Body of pancreas (tissue), 4 donors: ENCODE measurements at regions not wholly inside any gene's neighbourhood (a gene's known extent, or its start where the extent isn't known, plus 50 kb on each side); places are given as distances from the start of the nearest gene placed in this dataset.

Experiments used
- ATAC-seq: fragments of 150-250 bp; one replicate; pipeline ENCODE4 v1.9.1; 2016
- DNase-seq, 4 donors: peaks; one replicate each; pipeline ENCODE4 v3.0.0-alpha.2; 2019
- H3K27ac ChIP-seq, 4 donors: fragments of 200-600 bp; sonication (generic); 1 replicate in 3 of 4; 2 replicates in 1 of 4; pipeline versions ENCODE4 v1.5.1 to v1.6.1; 2016 to 2019; ENCODE audit warnings: mild to moderate bottlenecking in 1 of 4, mixed read lengths in 1 of 4, moderate library complexity in 1 of 4
- H3K27me3 ChIP-seq, 2 donors: fragments of 200-600 bp; sonication (generic); one replicate each; pipeline ENCODE4 v1.6.0; 2016; ENCODE audit warnings: mild to moderate bottlenecking in 1 of 2
- H3K36me3 ChIP-seq, 2 donors: fragments of 200-600 bp; sonication (generic); replicated peaks in 1 of 2; 2 replicates each; pipeline ENCODE4 v1.5.1; 2016; ENCODE audit warnings: low read depth in 2 of 2; ENCODE audit not compliant: insufficient read depth in 1 of 2
- H3K4me1 ChIP-seq: fragments of 200-600 bp; sonication (generic); one replicate; pipeline ENCODE4 v1.6.0; 2016
- H3K4me3 ChIP-seq, 2 donors: fragments of 200-600 bp; sonication (generic); 1 replicate in 1 of 2; 2 replicates in 1 of 2; pipeline ENCODE4 v1.5.1; 2016 to 2019
- H3K9me3 ChIP-seq, 3 donors: fragments of 200-600 bp; sonication (generic); 1 replicate in 2 of 3; 2 replicates in 1 of 3; pipeline ENCODE4 v1.5.1; 2016
- CTCF ChIP-seq, 7 experiments: fragments of 450-650 bp in 4 of 7; fragments of 200-600 bp in 3 of 7; sonication (generic) in 3 of 7; IDR thresholded peaks; one replicate each; pipeline ENCODE4 v1.5.1; 2016 to 2019; ENCODE audit warnings: antibody characterized with exemption in 7 of 7
- POLR2A ChIP-seq, 3 donors: fragments of 450-650 bp; IDR thresholded peaks; one replicate each; pipeline ENCODE4 v1.6.1; 2016; ENCODE audit warnings: antibody characterized with exemption in 3 of 3, mild to moderate bottlenecking in 2 of 3
- WGBS, 2 donors: methylation state at CpG; one replicate each; pipeline ENCODE4 v1.1.5; 2017; 5-methylcytosine and 5-hydroxymethylcytosine counted together
- intact Hi-C: fragments of 100-400 bp; cut with DNase I; formaldehyde crosslinking; loops from one replicate; pipeline ENCODE4 v1.15.1; 2023

DNA sequence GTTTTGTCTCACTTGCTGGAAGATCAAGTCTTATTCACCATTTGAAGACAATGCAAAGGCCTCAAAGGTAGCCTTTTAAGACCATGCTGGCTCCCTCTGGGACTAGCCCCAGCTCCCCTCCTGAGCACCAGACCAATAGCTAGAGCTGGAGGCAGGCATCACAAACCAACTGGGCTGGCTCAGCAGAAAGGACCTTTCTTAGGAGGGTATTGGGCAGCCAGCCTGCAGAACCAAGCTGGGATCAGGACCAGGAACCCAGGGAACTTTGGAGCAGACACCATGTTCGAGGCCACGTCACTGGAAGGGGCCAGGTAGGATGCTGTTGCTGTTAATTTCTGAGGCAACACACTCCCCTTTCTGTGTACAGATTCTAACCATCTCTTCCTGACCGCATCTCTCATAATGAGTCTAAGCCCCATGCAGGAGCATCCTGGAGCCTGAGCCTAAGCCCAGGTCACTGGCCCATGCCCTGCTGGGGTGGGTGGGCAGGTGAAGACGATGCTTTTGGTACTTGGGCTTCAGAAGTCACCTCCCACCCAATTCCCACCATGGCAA is 81.4 kb upstream of the KLF13 start:
- ATAC-seq (no peak), DNase-seq (no peak)
- Histone ChIP-seq H3K9me3 (no peaks in the 10 kb centered on the region), H3K27me3 (no peaks in the 10 kb centered on the region), H3K4me1 (no peaks in the 10 kb centered on the region), H3K36me3 (no peaks in the 10 kb centered on the region), H3K4me3 (no peak overlapping the region), H3K27ac (no peak overlapping the region)
- 83 to 90% methylated on average over 3 to 4 of the region's 4 CpGs for WGBS, 2 donors
- TF ChIP-seq CTCF (IDR thresholded peaks at IDR 0.05) (no peak), POLR2A (IDR thresholded peaks at IDR 0.05) (no peak)
- intact Hi-C loops: no loop called here

DNA sequence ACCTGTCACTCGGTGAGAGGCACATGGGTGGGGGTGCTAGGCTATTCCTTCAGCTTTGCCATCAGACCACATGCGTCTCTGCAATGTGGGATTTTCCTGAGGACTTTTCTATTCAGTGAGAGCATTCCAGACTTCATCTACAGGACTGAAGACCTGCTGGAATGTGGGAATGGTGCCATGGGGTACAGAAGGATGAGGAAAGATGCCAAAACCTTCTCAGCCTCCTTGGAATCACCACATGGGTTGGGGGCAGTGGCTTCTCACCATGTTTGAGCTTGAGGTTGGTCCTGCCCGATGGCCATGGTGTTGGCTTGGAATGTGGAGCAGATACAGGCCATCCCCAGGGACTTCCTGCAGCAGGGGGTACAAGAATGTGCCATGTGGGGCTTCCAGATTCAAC is 80.9 kb upstream of the KLF13 start:
- no peak for ATAC-seq

GRCh38 chr15:31247404-31247803 is 79.2 kb upstream of the KLF13 start:
- H3K4me1 ChIP-seq: no peaks in the 10 kb centered on the region
- intact Hi-C loops: no loop called here
- TF ChIP-seq POLR2A (IDR thresholded peaks at IDR 0.05): no peak
- no peak for TF ChIP-seq CTCF (IDR thresholded peaks at IDR 0.05)
- H3K36me3 ChIP-seq: no peaks in the 10 kb centered on the region
- H3K9me3 ChIP-seq: no peaks in the 10 kb centered on the region
- no peak overlapping the region for H3K4me3 ChIP-seq
- DNase-seq: no peak
- WGBS, 2 donors: 83 to 89% methylated on average over 13 of the region's 13 CpGs
- H3K27me3 ChIP-seq: no peaks in the 10 kb centered on the region
- ATAC-seq: no peak
- H3K27ac ChIP-seq: no peak overlapping the region

More for the DNA sequence above, 80.9 kb upstream of the KLF13 start:
- Histone ChIP-seq H3K36me3 (no peaks in the 10 kb centered on the region), H3K27me3 (no peaks in the 10 kb centered on the region), H3K4me3 (no peak overlapping the region), H3K9me3 (no peaks in the 10 kb centered on the region), H3K27ac (no peak overlapping the region), H3K4me1 (no peaks in the 10 kb centered on the region)
- intact Hi-C loops: no loop called here
- no peak for DNase-seq
- TF ChIP-seq POLR2A (IDR thresholded peaks at IDR 0.05) (no peak), CTCF (IDR thresholded peaks at IDR 0.05) (no peak)
- 59 to 65% methylated on average over 3 of the region's 3 CpGs for WGBS, 2 donors

GRCh38 chr15:31248263-31248662 is 78.4 kb upstream of the KLF13 start:
- intact Hi-C loops: no loop called here
- Histone ChIP-seq H3K27me3 (no peaks in the 10 kb centered on the region), H3K27ac (no peak overlapping the region), H3K36me3 (no peaks in the 10 kb centered on the region), H3K9me3 (no peaks in the 10 kb centered on the region), H3K4me3 (no peak overlapping the region), H3K4me1 (no peaks in the 10 kb centered on the region)
- TF ChIP-seq POLR2A (IDR thresholded peaks at IDR 0.05): no peak
- TF ChIP-seq CTCF (IDR thresholded peaks at IDR 0.05): no peak
- DNase-seq: no peak
- 77% methylated on average over 5 of the region's 5 CpGs for WGBS, 2 donors
- ATAC-seq: no peak

DNA sequence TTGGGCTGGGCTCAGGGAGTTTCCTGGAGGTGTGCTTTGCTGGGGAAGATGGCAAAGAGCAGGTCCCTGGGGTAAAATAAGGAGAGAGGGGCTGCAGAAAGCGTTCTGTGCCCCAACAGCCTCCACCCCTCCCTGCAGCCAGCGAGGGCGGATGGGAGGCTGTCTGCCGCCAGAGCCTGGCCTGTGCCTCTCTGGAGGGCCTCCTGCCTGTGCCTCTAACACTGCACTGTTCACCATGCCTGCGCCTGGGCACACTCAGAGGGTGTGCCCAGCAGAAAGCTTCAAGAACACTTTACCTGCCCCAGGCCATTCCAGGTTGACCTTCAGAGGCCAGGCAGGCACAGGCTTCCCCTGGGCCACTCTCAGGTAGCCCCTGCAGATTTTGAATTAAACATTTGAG is 77.7 kb upstream of the KLF13 start:
- no peaks in the 10 kb centered on the region for H3K36me3 ChIP-seq
- no peak overlapping the region for H3K27ac ChIP-seq
- H3K4me3 ChIP-seq: no peak overlapping the region
- intact Hi-C loops: no loop called here
- H3K9me3 ChIP-seq: no peaks in the 10 kb centered on the region
- no peak for TF ChIP-seq CTCF (IDR thresholded peaks at IDR 0.05)
- no peak for TF ChIP-seq POLR2A (IDR thresholded peaks at IDR 0.05)
- WGBS, 2 donors: 84 to 94% methylated on average over 4 to 5 of the region's 5 CpGs
- H3K27me3 ChIP-seq: no peaks in the 10 kb centered on the region
- ATAC-seq (no peak), DNase-seq (no peak)
- no peaks in the 10 kb centered on the region for H3K4me1 ChIP-seq
